ENCODE measurements at regions not wholly inside any gene's neighbourhood (a gene's known extent, or its start where the extent isn't known, plus 50 kb on each side); places are given as distances from the start of the nearest gene placed in this dataset.

GRCh38 chr7:8973601-8974000 lies 540.2 kb downstream of the NXPH1 start:
- no peak for DNase-seq (ENCODE audit: low read depth, low spot score)
- no peaks in the 10 kb centered on the region for H3K4me1 Mint-ChIP-seq
- H3K27me3 Mint-ChIP-seq (ENCODE audit: low read depth): no peaks in the 10 kb centered on the region
- H3K9me3 Mint-ChIP-seq: no peaks in the 10 kb centered on the region
- H3K4me3 Mint-ChIP-seq: no peak overlapping the region
- no peak overlapping the region for H3K27ac Mint-ChIP-seq (ENCODE audit: unreplicated experiment)
- no peaks in the 10 kb centered on the region for H3K36me3 Mint-ChIP-seq (ENCODE audit: low read depth)
- no peak for TF ChIP-seq CTCF (conservative IDR thresholded peaks at IDR 0.05)

- no peaks in the 10 kb centered on the region for H3K36me3 Mint-ChIP-seq (ENCODE audit: low read depth)
- no peaks in the 10 kb centered on the region for H3K4me1 Mint-ChIP-seq
- TF ChIP-seq CTCF (conservative IDR thresholded peaks at IDR 0.05): no peak
- H3K27ac Mint-ChIP-seq (ENCODE audit: unreplicated experiment): no peak overlapping the region
- H3K27me3 Mint-ChIP-seq (ENCODE audit: low read depth): no peaks in the 10 kb centered on the region
- no peaks in the 10 kb centered on the region for H3K9me3 Mint-ChIP-seq
- no peak overlapping the region for H3K4me3 Mint-ChIP-seq
- no peak for DNase-seq (ENCODE audit: low read depth, low spot score)
These were observed 542.3 kb downstream of the NXPH1 start for GRCh38 chr7:8975681-8976080.

- Mint-ChIP-seq H3K4me3 (no peak overlapping the region), H3K36me3 (ENCODE audit: low read depth) (no peaks in the 10 kb centered on the region), H3K9me3 (no peaks in the 10 kb centered on the region), H3K27ac (ENCODE audit: unreplicated experiment) (no peak overlapping the region), H3K4me1 (peaks cover 6% of the 10 kb centered on the region), H3K27me3 (ENCODE audit: low read depth) (no peaks in the 10 kb centered on the region)
- TF ChIP-seq CTCF (conservative IDR thresholded peaks at IDR 0.05): no peak
- DNase-seq (ENCODE audit: low read depth, low spot score): no peak
These were observed 549.1 kb downstream of the NXPH1 start for GRCh38 chr7:8982338-8982992.

GRCh38 chr7:8985255-8985654 lies 551.8 kb downstream of the NXPH1 start:
- Mint-ChIP-seq H3K4me1 (peaks cover 6% of the 10 kb centered on the region), H3K27ac (ENCODE audit: unreplicated experiment) (no peak overlapping the region), H3K36me3 (ENCODE audit: low read depth) (no peaks in the 10 kb centered on the region), H3K27me3 (ENCODE audit: low read depth) (no peaks in the 10 kb centered on the region), H3K9me3 (no peaks in the 10 kb centered on the region), H3K4me3 (no peak overlapping the region)
- TF ChIP-seq CTCF (conservative IDR thresholded peaks at IDR 0.05): no peak
- no peak for DNase-seq (ENCODE audit: low read depth, low spot score)

- no peak for TF ChIP-seq CTCF (conservative IDR thresholded peaks at IDR 0.05)
- DNase-seq (ENCODE audit: low read depth, low spot score): no peak
- Mint-ChIP-seq H3K27ac (ENCODE audit: unreplicated experiment) (no peak overlapping the region), H3K9me3 (no peaks in the 10 kb centered on the region), H3K36me3 (ENCODE audit: low read depth) (no peaks in the 10 kb centered on the region), H3K27me3 (ENCODE audit: low read depth) (no peaks in the 10 kb centered on the region), H3K4me3 (no peak overlapping the region), H3K4me1 (peaks cover 2% of the 10 kb centered on the region)
These were observed 554.9 kb downstream of the NXPH1 start for GRCh38 chr7:8988267-8988666.

Measured in neural crest cell (in vitro differentiated cells).